DMS114 treated with DMSO at 0.1 percent for 48 hours (cell line): ENCODE measurements at regions not wholly inside any gene's neighbourhood (a gene's known extent, or its start where the extent isn't known, plus 50 kb on each side); places are given as distances from the start of the nearest gene placed in this dataset.

Source experiments
- DNase-seq: peaks from one replicate; lab custom pipeline; 2025; ENCODE audit not compliant: unreplicated experiment; lab: John Stamatoyannopoulos, UW

- no peak for DNase-seq
Observed at GRCh38 chr16:64543031-64543430, 578.8 kb downstream of the CDH11 start.

DNA sequence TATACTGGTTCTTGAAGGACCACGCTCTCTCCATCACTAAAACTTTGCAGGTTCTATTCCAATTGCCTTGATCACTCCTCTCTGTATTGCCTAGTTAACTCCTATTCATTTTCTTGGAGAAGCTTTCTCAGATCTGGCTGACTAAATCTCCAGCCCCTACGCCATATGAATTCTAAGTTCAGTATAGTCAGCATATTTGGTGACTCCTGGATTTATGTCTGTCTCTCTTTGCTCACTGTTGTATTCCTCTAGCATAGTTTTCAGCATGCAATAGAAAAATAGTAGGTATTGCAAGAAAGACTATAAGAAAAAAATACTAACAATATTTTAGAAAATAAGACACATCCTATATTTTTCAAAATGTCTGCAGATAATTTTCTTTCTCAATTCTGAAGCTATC is 579.7 kb downstream of the CDH11 start:
- DNase-seq, result no peak

DNA sequence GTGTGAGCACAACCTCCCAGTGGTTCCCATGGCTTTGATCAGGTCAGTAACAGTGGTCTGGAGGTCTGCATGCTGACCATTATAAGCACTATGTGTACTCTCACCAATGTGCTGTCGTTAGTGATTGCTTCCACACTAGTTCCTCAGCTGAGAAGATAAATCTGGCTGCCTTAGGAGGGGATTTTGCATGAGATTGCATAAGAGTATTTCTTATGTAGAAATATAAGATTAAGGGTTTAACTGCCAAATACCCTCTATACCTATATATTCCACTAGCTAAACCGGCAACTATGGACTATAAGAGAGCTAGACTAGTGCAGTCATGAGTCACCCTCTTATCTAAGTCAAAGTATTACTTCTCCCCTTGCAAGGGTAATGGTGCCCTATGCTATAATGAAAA is 580.2 kb downstream of the CDH11 start:
- no peak for DNase-seq

DNA sequence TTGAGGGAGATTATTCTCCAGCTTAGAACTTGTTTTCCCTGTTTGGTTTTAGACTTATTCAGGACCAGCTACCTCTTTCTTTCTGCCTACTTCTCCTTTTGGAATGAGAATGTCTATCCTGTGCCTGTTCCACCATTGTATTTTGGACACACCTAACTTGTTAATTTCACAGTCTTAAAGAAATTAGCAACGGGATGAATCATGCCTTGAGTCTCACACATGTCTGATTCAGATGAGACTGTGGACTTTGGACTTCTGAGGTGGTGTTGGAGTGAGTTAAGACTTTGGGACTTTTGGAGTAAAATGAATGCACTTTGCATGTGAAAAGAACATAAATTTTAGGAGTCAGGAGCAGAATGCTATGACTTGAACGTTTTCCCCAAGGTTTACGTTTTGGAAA is 581.4 kb downstream of the CDH11 start:
- no peak for DNase-seq

GRCh38 chr16:64539811-64540371 is 582.0 kb downstream of the CDH11 start:
- DNase-seq, result no peak

- DNase-seq, result no peak
Observed at GRCh38 chr16:64534180-64534780, 587.6 kb downstream of the CDH11 start.

DNA sequence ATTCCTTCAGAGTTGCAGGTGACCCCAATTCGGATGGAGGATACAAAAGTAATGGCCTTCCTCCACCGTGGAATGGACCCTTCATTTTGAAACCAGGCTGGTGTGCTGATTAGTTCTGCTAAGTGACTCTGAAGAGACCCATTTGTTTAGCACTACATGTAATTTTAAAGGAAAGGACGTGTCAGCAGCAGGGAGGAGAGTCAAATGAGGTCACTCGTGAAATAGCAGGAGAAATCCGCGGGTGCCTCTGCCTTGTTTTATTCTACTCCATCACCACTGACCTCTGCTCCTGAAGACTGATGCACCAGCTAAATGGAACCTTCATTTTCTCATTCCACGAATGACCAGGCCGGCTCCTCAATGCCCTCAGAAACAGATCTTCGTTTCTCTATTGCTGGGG is 589.2 kb downstream of the CDH11 start:
- no peak for DNase-seq

GRCh38 chr16:64532117-64532516 is 589.7 kb downstream of the CDH11 start:
- DNase-seq, result no peak

GRCh38 chr16:64531401-64531800 is 590.5 kb downstream of the CDH11 start:
- no peak for DNase-seq

DNA sequence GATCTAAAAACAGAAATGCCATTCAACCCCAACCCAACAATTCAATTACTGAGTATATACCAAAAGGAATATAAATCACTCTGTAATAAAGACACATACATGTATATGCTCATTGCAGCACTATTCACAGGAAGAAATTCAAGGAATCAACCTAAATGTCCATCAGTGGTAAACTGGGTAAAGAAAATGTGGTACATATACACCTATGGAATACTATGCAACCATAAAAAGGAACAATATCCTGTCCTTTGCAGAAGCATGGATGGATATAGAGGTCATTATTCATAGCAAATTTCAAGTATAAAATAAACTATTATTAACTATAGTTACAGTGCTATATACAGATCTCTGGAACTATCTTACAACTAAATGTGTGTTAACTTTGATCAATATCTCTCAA is 599.3 kb downstream of the CDH11 start:
- DNase-seq, result no peak

DNA sequence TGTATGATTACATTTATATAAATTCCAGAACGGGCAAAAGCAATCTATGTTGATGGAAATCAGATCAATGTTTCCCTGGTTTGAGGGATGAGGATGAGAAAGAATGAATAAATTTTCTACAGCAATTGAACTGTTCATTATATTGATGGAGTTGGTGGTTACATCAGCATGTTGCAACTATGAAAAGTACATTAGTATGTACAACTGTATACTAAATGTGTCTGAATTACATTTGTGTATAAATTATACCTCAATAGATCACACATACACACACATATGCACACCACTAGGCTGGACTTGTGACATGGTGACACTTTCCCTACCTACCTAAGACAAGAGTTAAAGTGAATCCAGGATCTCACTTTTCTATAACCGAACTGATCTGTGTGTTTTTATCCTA is 608.0 kb downstream of the CDH11 start:
- DNase-seq, result no peak

GRCh38 chr16:64507240-64508024 is 614.4 kb downstream of the CDH11 start:
- DNase-seq, result no peak

DNA sequence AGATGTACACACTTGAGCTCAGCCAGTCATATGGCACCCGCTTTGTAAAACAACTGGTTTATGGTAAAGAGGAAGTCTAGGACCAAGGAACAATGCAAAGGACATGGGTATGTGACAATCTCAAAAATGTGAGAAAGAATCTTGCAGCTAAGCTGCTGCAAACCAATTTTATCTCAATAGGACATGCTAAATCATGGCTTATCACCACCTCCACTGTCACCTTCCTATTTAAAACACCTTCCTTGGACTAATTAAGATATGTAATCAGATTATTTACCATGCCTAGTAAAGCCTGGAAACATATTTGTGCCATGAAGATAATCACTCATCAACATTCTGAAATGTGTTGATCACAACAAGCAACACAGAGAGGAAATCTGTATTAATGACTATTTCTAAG is 622.7 kb downstream of the CDH11 start:
- no peak for DNase-seq

DNA sequence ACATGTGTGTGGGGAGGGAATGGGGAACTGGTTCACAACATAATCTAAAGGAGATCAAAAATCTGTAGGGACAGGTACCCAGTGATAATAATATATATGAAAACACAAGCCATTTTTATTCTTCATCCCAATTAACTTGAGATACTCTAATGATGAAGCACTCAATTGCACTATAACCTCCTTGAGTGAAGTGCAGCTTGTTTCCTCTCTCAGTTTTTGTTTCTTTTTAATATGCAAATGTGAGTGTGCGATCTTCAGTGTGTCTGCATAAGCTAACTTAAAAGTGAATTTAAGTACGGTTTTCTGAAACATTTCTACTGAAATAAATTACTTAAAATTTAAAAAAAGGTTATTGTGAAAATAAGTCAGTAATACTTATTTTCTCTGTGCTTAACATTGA is 623.5 kb downstream of the CDH11 start:
- DNase-seq, result no peak

DNA sequence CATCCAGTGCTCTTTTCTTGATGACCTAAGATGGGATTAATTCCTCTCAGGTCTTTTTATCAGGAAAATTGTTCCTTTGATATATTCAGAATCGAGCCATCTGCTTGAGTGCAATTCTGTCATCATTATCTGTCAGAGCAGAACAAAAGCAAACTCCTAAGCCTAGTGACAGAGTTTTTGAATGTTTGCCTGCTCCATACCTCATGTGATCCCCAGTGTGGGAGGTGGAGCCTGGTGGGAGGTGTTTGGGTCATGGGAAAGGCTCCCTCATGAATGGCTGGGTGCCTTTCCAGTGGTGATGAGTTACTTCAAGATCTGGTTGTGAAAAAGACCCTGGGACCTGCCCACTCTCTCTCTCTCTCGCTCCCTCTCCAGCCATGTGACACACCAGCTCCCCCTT is 628.2 kb downstream of the CDH11 start:
- no peak for DNase-seq

GRCh38 chr16:64489449-64489848 is 632.4 kb downstream of the CDH11 start:
- no peak for DNase-seq

- no peak for DNase-seq
Observed at GRCh38 chr16:64486561-64486960, 635.3 kb downstream of the CDH11 start.

- no peak for DNase-seq
Observed at GRCh38 chr16:64481497-64481896, 640.4 kb downstream of the CDH11 start.

- DNase-seq, result no peak
Observed at GRCh38 chr16:64478252-64478906, 643.5 kb downstream of the CDH11 start.

GRCh38 chr16:64475627-64476351 is 646.1 kb downstream of the CDH11 start:
- no peak for DNase-seq

DNA sequence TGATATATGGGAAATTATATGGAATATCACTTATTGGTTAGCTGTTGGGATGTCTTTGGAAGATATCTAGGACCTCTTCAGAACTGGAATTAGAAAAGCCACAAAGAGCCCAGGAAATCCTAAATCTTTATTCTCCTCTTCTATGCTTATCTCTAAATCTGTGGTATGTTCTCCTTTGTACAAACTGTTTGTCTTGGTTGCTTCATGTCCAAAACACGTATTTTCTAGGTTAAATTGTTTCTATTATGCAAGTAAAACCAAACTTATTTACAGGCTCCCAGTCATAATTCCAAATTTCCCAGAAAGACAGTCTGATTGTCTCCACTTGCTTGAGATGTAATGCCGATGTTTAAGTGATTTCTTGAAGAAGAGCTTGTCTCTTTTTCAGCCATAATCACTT is 650.9 kb downstream of the CDH11 start:
- no peak for DNase-seq
